Colonic mucosa (tissue), 4 donors: ENCODE measurements at regions not wholly inside any gene's neighbourhood (a gene's known extent, or its start where the extent isn't known, plus 50 kb on each side); places are given as distances from the start of the nearest gene placed in this dataset.

Experiments
- DNase-seq: peaks from one replicate; pipeline ENCODE4 v3.0.0-alpha.2; 2020
- H3K27ac ChIP-seq: fragments of 200-600 bp; one replicate; pipeline ENCODE4 v1.8.0; 2021
- H3K27me3 ChIP-seq: fragments of 200-600 bp; one replicate; pipeline ENCODE4 v1.8.0; 2021
- H3K36me3 ChIP-seq: fragments of 200-600 bp; one replicate; pipeline ENCODE4 v1.8.0; 2021
- H3K4me1 ChIP-seq: fragments of 200-600 bp; one replicate; pipeline ENCODE4 v1.8.0; 2021; ENCODE audit warnings: mild to moderate bottlenecking
- H3K4me3 ChIP-seq: fragments of 200-600 bp; one replicate; pipeline ENCODE4 v1.8.0; 2021
- H3K9ac ChIP-seq, 2 donors: one replicate each; pipeline ENCODE4 v1.7.0; 2013; ENCODE audit warnings: control low read depth in 2 of 2, low read depth in 2 of 2, low read length in 2 of 2
- H3K9me3 ChIP-seq: fragments of 200-600 bp; one replicate; pipeline ENCODE4 v1.8.0; 2021
- intact Hi-C: fragments of 100-400 bp; cut with DNase I; formaldehyde crosslinking; loops from one replicate; pipeline ENCODE4 v1.14.1; 2022
- TF ChIP-seq, protein P1 (sequence below): fragments of 200-600 bp; IDR thresholded peaks from one replicate; pipeline ENCODE4 v1.8.0; 2022; ENCODE audit warnings: antibody characterized with exemption, mild to moderate bottlenecking
- donor health status: healthy.
- donor health status: DM: no; HTN: no; CAD: no.
- donor health status: DM: no; HTN: no; CAD: no.

DNA sequence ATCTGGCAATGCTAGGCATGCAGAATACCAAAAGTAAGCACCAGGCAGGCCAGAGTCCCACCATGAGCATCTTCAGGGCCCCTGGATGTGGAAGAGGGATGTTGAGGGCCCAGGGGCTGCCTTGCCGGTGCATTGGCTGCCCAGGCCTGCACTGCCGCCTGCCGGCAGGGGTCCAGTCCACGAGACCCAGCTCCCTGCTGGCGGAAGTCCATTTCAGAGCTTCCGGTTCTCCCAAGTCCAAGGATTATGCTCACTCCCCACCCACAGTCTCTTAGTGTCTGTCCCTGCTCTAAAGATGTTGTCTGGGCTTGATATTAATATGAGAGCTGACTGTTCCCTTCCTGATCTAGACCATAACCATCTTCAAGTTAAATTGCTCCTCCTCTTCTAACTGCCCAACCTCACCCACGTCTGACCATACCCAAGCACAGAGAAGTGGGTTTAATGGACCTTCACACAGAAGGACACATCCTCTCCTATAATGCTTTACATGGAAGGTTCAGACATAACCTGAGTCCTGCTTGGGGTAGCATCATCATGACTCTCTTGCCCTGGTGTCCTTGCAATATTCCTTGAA, 117.4 kb downstream of the DAD1 start:
- peak; percentile 53 for DNase-seq
- Histone ChIP-seq H3K9ac (no peak overlapping the region), H3K27ac (no peak overlapping the region), H3K4me1 (no peaks in the 10 kb centered on the region), H3K4me3 (no peak overlapping the region), H3K36me3 (no peaks in the 10 kb centered on the region), H3K27me3 (no peaks in the 10 kb centered on the region), H3K9me3 (no peaks in the 10 kb centered on the region)
- intact Hi-C loops: loop anchor here (2.0 kb wide), 1 partner anchor 83 kb away; no protein-coding TSS in a partner anchor
- TF ChIP-seq, protein P1, sequence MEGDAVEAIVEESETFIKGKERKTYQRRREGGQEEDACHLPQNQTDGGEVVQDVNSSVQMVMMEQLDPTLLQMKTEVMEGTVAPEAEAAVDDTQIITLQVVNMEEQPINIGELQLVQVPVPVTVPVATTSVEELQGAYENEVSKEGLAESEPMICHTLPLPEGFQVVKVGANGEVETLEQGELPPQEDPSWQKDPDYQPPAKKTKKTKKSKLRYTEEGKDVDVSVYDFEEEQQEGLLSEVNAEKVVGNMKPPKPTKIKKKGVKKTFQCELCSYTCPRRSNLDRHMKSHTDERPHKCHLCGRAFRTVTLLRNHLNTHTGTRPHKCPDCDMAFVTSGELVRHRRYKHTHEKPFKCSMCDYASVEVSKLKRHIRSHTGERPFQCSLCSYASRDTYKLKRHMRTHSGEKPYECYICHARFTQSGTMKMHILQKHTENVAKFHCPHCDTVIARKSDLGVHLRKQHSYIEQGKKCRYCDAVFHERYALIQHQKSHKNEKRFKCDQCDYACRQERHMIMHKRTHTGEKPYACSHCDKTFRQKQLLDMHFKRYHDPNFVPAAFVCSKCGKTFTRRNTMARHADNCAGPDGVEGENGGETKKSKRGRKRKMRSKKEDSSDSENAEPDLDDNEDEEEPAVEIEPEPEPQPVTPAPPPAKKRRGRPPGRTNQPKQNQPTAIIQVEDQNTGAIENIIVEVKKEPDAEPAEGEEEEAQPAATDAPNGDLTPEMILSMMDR: peak; percentile 34

DNA sequence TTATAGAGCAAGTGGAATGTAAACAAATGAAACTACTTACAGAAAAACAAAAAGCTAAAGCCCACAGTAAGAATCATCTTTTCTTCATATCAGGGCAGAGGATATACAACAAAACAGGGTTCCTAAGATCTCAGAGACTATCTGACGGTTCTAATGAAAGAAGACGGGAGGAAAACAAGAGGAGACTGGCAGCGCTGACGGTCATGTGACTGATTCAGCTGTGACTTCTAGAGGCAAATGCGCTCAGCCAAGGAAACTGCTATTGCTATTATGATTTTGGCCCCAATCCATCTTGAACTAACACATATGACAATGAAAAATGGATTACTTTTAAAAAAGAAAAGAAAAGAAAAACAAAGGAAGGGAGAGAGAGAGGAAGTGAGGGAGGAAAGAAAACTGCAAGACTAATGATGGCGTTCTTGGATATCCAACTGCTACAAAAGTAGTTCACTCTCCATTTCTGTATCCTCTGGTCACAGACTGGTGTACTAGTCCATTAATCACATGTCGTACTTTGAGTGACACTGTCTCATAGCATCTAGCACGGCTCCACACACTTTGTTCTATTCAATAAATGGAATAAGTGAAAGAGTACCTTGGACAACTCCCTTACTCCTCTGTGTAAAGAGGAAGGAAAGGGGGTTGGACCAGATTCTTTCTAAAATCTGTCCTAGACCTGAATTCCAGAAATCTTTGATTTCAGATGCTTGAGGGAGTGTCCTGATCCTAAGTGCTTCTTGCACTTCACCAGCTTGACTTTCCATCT, 119.3 kb downstream of the DAD1 start:
- Histone ChIP-seq H3K4me3 (no peak overlapping the region), H3K27ac (no peak overlapping the region), H3K9ac (no peak overlapping the region), H3K9me3 (no peaks in the 10 kb centered on the region), H3K4me1 (no peaks in the 10 kb centered on the region), H3K27me3 (no peaks in the 10 kb centered on the region), H3K36me3 (no peaks in the 10 kb centered on the region)
- intact Hi-C loops: loop anchor here (2.0 kb wide), 1 partner anchor 81 kb away; no protein-coding TSS in a partner anchor
- TF ChIP-seq, protein P1: no peak
- DNase-seq: no peak

DNA sequence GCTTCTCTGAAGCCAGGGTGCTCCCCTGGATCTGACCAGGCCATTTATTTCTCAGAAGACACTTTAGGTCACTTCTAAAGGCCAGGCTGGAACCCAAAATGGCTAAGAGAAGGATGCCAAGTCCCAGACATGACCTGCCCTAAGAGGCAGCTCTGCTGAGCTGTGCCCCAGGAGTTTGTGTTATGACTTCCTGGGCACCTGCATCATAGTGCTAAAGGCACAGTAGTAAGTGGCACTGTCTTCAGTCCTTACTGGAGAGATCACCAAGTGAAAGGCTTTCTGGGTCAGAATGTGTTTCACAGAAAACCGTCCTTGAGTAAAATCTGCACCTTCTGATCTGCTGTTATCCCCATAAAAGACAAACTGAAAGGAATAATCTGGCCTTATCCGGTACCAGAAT, 120.2 kb downstream of the DAD1 start:
- H3K4me1 ChIP-seq: no peaks in the 10 kb centered on the region
- TF ChIP-seq, protein P1: no peak
- H3K36me3 ChIP-seq: no peaks in the 10 kb centered on the region
- intact Hi-C loops: no loop called here
- H3K9ac ChIP-seq: no peak overlapping the region
- DNase-seq: no peak
- H3K9me3 ChIP-seq: no peaks in the 10 kb centered on the region
- H3K4me3 ChIP-seq: no peak overlapping the region
- H3K27ac ChIP-seq: no peak overlapping the region
- H3K27me3 ChIP-seq: no peaks in the 10 kb centered on the region

DNA sequence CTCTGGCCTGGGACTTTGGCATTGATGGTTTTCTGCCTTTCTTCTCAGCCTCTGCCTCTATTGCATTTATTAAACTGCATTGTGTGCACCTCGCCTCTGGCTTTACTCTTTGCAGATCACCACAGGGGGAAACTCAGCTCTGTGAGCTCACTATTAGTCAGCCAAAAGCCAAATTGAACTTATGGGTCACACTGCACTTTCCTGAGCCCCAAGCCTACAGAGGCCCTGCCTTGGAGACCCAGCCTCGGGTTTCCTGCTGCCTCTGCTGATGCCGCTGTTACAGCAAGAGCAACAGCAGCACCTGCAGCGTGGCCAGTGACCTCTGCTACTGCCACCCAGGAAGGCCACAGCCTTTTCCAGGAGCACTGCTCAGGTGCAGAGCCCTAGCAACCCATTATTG, 122.5 kb downstream of the DAD1 start:
- TF ChIP-seq, protein P1: no peak
- no peaks in the 10 kb centered on the region for H3K36me3 ChIP-seq
- no peaks in the 10 kb centered on the region for H3K27me3 ChIP-seq
- no peak overlapping the region for H3K27ac ChIP-seq
- intact Hi-C loops: no loop called here
- H3K9ac ChIP-seq: no peak overlapping the region
- no peaks in the 10 kb centered on the region for H3K4me1 ChIP-seq
- no peak for DNase-seq
- no peaks in the 10 kb centered on the region for H3K9me3 ChIP-seq
- no peak overlapping the region for H3K4me3 ChIP-seq

DNA sequence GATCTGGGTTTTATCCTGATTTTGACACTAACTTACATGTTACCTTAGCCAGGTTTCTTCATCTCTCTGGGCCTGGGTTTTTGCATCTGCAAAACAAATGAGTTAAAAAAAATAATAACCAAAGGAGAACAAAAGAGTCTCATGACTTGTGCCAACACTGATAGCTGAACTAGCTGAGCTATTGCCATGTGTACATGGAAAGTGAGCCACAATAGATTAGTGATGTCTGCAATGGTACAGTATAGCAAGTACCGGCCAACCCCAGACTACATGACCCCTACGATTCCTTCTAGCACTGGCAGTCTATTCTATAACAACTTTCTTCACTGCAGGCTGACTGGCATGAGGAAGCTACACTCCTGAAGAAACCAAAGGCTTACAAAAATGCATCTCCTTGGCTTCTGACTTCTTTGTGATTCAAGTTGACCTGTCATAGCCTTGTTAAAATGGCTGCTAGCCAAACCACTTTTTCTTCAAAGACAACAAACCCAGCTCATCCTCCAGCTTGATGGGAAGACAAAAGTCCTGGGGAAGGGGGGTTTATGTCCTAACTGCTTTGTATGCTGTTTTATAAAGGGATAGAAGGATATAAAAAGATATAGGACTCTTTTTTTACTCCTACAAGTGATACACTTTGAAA, 123.7 kb downstream of the DAD1 start:
- no peak for DNase-seq
- H3K27me3 ChIP-seq: no peaks in the 10 kb centered on the region
- no peak overlapping the region for H3K9ac ChIP-seq
- TF ChIP-seq, protein P1: no peak
- H3K36me3 ChIP-seq: no peaks in the 10 kb centered on the region
- H3K9me3 ChIP-seq: no peaks in the 10 kb centered on the region
- no peaks in the 10 kb centered on the region for H3K4me1 ChIP-seq
- H3K4me3 ChIP-seq: no peak overlapping the region
- intact Hi-C loops: no loop called here
- no peak overlapping the region for H3K27ac ChIP-seq
